Gastrocnemius medialis (tissue), 4 donors: ENCODE measurements at regions not wholly inside any gene's neighbourhood (a gene's known extent, or its start where the extent isn't known, plus 50 kb on each side); places are given as distances from the start of the nearest gene placed in this dataset.

Source experiments
- POLR2A ChIP-seq, 2 donors: fragments of 450-650 bp; IDR thresholded peaks; one replicate each; pipeline ENCODE4 v1.6.1; 2017; ENCODE audit warnings: antibody characterized with exemption in 2 of 2, mild to moderate bottlenecking in 2 of 2, moderate library complexity in 2 of 2
- TF ChIP-seq, protein P1 (sequence below), 5 experiments: fragments of 450-650 bp in 3 of 5; fragments of 200-600 bp in 2 of 5; sonication (generic) in 2 of 5; IDR thresholded peaks in 4 of 5; conservative IDR thresholded peaks in 1 of 5; 1 replicate in 4 of 5; 2 replicates in 1 of 5; pipeline ENCODE4 v1.5.1; 2016 to 2019; ENCODE audit warnings: antibody characterized with exemption in 5 of 5, mild to moderate bottlenecking in 3 of 5, moderate library complexity in 3 of 5

DNA sequence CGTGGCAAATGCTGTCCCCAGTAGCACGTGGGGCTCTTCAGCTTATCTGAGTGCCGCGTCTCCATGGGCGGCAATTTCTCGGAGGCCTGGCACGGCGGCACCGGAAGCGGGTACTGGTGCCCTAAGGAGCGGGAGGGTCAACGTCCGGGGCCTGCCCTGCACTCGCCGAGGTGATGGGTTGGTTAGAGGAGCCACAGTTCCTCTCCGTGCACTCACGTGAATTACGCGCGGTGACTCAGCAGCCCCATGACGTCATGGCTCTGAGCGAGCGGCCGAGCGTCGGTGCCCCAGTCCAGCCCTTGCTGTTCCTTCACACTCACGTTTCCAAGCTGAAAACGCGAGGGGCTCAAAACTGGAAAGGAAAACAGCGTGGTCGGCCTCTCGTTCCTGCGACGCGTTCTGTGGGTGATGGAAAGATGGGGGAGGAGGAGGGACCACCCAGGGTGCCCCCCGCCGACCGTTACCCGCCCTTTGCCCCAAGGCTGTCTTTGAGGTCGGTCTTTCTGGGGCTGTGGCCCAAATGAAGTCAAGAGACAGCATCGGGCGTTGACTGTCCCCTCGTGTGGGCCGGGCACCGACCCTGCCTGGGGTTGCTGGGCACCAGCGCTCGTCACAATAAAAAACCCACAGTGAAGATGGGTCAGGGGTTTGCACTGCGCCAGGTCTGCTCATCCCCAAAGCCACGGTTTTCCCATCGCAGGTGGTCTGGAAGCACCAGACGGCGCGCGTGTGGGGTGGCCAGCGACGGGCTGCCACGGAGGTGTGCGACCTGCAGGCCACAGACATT lies 70.4 kb upstream of the CFAP46 start:
- TF ChIP-seq, protein P1, sequence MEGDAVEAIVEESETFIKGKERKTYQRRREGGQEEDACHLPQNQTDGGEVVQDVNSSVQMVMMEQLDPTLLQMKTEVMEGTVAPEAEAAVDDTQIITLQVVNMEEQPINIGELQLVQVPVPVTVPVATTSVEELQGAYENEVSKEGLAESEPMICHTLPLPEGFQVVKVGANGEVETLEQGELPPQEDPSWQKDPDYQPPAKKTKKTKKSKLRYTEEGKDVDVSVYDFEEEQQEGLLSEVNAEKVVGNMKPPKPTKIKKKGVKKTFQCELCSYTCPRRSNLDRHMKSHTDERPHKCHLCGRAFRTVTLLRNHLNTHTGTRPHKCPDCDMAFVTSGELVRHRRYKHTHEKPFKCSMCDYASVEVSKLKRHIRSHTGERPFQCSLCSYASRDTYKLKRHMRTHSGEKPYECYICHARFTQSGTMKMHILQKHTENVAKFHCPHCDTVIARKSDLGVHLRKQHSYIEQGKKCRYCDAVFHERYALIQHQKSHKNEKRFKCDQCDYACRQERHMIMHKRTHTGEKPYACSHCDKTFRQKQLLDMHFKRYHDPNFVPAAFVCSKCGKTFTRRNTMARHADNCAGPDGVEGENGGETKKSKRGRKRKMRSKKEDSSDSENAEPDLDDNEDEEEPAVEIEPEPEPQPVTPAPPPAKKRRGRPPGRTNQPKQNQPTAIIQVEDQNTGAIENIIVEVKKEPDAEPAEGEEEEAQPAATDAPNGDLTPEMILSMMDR (IDR thresholded peaks at IDR 0.05 in 4 of 5, conservative IDR thresholded peaks at IDR 0.05 in 1 of 5): no peak
- no peak for TF ChIP-seq POLR2A (IDR thresholded peaks at IDR 0.05)
